ENCODE measurements at regions not wholly inside any gene's neighbourhood (a gene's known extent, or its start where the extent isn't known, plus 50 kb on each side); places are given as distances from the start of the nearest gene placed in this dataset.
"Not testable (repeated sequence)": the region's sequence is repeated elsewhere in the genome, so short reads cannot be mapped to it uniquely, and the experiment has no call there.

- no peaks in the 10 kb centered on the region for H3K4me1 ChIP-seq
- DNase-seq: no peak
- 65 to 68% (median 65%) methylated on average over 3 of the region's 3 CpGs for WGBS, 3 donors
- no peak for ATAC-seq
- intact Hi-C loops (cut with DNase I): no loop called here
- no peak overlapping the region for H3K4me3 ChIP-seq
- H3K27me3 ChIP-seq (ENCODE audit: insufficient read depth in 3 of 3, low read length in 2 of 3): peaks cover 1 to 5% (median 4%) of the 10 kb centered on the region in 3 donors
- H3K9me3 ChIP-seq: no peaks in the 10 kb centered on the region
- H3K36me3 ChIP-seq (ENCODE audit: insufficient read depth in 1 of 2, low read depth in 1 of 2): no peaks in the 10 kb centered on the region
- TF ChIP-seq, protein P1, sequence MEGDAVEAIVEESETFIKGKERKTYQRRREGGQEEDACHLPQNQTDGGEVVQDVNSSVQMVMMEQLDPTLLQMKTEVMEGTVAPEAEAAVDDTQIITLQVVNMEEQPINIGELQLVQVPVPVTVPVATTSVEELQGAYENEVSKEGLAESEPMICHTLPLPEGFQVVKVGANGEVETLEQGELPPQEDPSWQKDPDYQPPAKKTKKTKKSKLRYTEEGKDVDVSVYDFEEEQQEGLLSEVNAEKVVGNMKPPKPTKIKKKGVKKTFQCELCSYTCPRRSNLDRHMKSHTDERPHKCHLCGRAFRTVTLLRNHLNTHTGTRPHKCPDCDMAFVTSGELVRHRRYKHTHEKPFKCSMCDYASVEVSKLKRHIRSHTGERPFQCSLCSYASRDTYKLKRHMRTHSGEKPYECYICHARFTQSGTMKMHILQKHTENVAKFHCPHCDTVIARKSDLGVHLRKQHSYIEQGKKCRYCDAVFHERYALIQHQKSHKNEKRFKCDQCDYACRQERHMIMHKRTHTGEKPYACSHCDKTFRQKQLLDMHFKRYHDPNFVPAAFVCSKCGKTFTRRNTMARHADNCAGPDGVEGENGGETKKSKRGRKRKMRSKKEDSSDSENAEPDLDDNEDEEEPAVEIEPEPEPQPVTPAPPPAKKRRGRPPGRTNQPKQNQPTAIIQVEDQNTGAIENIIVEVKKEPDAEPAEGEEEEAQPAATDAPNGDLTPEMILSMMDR (IDR thresholded peaks at IDR 0.05): no peak
- H3K27ac ChIP-seq: no peak overlapping the region
Observed at GRCh38 chr11:133635244-133635739, 103.0 kb upstream of the OPCML start.

GRCh38 chr11:133628371-133628770, 96.1 kb upstream of the OPCML start:
- ATAC-seq; H3K27ac ChIP-seq; H3K27me3 ChIP-seq (ENCODE audit: insufficient read depth in 3 of 3, low read length in 2 of 3): not testable (repeated sequence)

GRCh38 chr11:133621611-133622010, 89.3 kb upstream of the OPCML start:
- Histone ChIP-seq H3K27me3 (ENCODE audit: insufficient read depth in 3 of 3, low read length in 2 of 3) (peaks cover 0 to 8% (median 4%) of the 10 kb centered on the region in 3 donors), H3K4me1 (no peaks in the 10 kb centered on the region), H3K27ac (no peak overlapping the region), H3K9me3 (no peaks in the 10 kb centered on the region), H3K36me3 (ENCODE audit: insufficient read depth in 1 of 2, low read depth in 1 of 2) (no peaks in the 10 kb centered on the region), H3K4me3 (no peak overlapping the region)
- no peak for ATAC-seq
- 55 to 63% (median 57%) methylated on average over 6 of the region's 6 CpGs for WGBS, 3 donors
- intact Hi-C loops (cut with DNase I): no loop called here
- TF ChIP-seq, protein P1 (IDR thresholded peaks at IDR 0.05): no peak
- no peak for DNase-seq

More at GRCh38 chr11:133628371-133628770, 96.1 kb upstream of the OPCML start:
- H3K9me3 ChIP-seq; intact Hi-C loops (cut with DNase I); H3K4me3 ChIP-seq; H3K36me3 ChIP-seq (ENCODE audit: insufficient read depth in 1 of 2, low read depth in 1 of 2); H3K4me1 ChIP-seq; DNase-seq: not testable (repeated sequence)
- 54 to 60% (median 57%) methylated on average over 9 to 10 of the region's 11 CpGs for WGBS, 3 donors

GRCh38 chr11:133619973-133620372, 87.7 kb upstream of the OPCML start:
- intact Hi-C loops (cut with DNase I): no loop called here
- Histone ChIP-seq H3K36me3 (ENCODE audit: insufficient read depth in 1 of 2, low read depth in 1 of 2) (no peaks in the 10 kb centered on the region), H3K27ac (no peak overlapping the region), H3K4me1 (no peaks in the 10 kb centered on the region), H3K9me3 (no peaks in the 10 kb centered on the region), H3K4me3 (no peak overlapping the region), H3K27me3 (ENCODE audit: insufficient read depth in 3 of 3, low read length in 2 of 3) (peaks cover 0 to 6% (median 1%) of the 10 kb centered on the region in 3 donors)
- 49 to 59% (median 56%) methylated on average over 2 of the region's 2 CpGs for WGBS, 3 donors
- TF ChIP-seq, protein P1 (IDR thresholded peaks at IDR 0.05): no peak
- DNase-seq: no peak
- ATAC-seq: no peak

DNA sequence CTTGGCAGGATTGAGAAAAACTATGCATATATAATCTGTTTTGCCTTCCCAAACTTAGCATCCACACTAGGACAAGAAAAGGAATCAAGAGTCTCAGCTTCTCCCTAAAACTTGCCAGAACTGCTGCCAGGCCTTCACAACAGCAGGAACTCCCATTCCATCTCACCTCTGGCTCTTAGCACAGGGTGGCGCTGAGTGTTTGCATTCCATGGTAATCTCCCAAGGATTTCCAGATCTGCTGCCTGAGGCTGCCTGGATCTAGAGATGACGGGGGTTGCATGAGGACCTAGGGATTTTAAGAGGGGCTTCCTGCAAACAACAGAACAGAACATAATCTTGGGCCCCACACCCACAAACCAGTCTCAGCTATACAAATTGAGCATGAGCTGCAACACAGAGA, 87.1 kb upstream of the OPCML start:
- TF ChIP-seq, protein P1 (IDR thresholded peaks at IDR 0.05): no peak
- no peak for DNase-seq
- H3K27ac ChIP-seq: no peak overlapping the region

More for the DNA sequence above, 87.1 kb upstream of the OPCML start:
- H3K4me1 ChIP-seq: no peaks in the 10 kb centered on the region
- no peaks in the 10 kb centered on the region for H3K36me3 ChIP-seq (ENCODE audit: insufficient read depth in 1 of 2, low read depth in 1 of 2)
- 49 to 65% (median 58%) methylated on average over 2 of the region's 2 CpGs for WGBS, 3 donors
- H3K27me3 ChIP-seq (ENCODE audit: insufficient read depth in 3 of 3, low read length in 2 of 3): peaks cover 0 to 5% (median 0%) of the 10 kb centered on the region in 3 donors
- no peaks in the 10 kb centered on the region for H3K9me3 ChIP-seq
- ATAC-seq: no peak
- intact Hi-C loops (cut with DNase I): no loop called here
- no peak overlapping the region for H3K4me3 ChIP-seq
